IMR-90 (cell line): ENCODE measurements at regions not wholly inside any gene's neighbourhood (a gene's known extent, or its start where the extent isn't known, plus 50 kb on each side); places are given as distances from the start of the nearest gene placed in this dataset.

Experiments
- ATAC-seq: fragments of 200-7000 bp; cut with Tn5 transposase; 2 replicates; pipeline ENCODE4 v1.9.1; 2020; ENCODE audit warnings: low read depth, mild to moderate bottlenecking, moderate library complexity
- BruUV-seq: library from RNA; stranded (reverse); fragments of 400-500 nt; replicated peaks from 2 replicates; lab custom pipeline; 2021; lab: Mats Ljungman, UMichigan
- CTCF ChIA-PET: fragments of 300-600 bp; formaldehyde crosslinking; extraction: SDS; loops from one replicate; lab custom pipeline; 2021; ENCODE audit warnings: antibody characterized with exemption; lab: Yijun Ruan, JAX
- POLR2A ChIA-PET: fragments of 300-600 bp; sonication (Branson Sonifier 250); formaldehyde crosslinking; loops from one replicate; lab custom pipeline; 2022; ENCODE audit warnings: antibody characterized with exemption; ENCODE audit not compliant: unreplicated experiment; lab: Charles Lee
- DNase-seq: peaks from one replicate; pipeline ENCODE4 v3.0.0; 2013
- H2AFZ ChIP-seq: replicated peaks from 2 replicates; pipeline ENCODE3; 2013; ENCODE audit warnings: low read length, mild to moderate bottlenecking; ENCODE audit not compliant: poor library complexity
- H2AK5ac ChIP-seq: 2 replicates; pipeline ENCODE4 v1.6.1; 2013; ENCODE audit warnings: low read depth, low read length, inconsistent platforms
- H2AK9ac ChIP-seq: replicated peaks from 2 replicates; pipeline ENCODE3; 2013; ENCODE audit warnings: mild to moderate bottlenecking, low read depth, low read length, moderate library complexity; ENCODE audit not compliant: poor library complexity
- H2BK120ac ChIP-seq: 2 replicates; pipeline ENCODE4 v1.6.1; 2013; ENCODE audit warnings: low read depth, low read length, inconsistent platforms
- H2BK15ac ChIP-seq: 3 replicates; pipeline ENCODE4 v1.6.1; 2013; ENCODE audit warnings: low read depth, low read length, inconsistent platforms
- H2BK20ac ChIP-seq: 2 replicates; pipeline ENCODE4 v1.6.1; 2013; ENCODE audit warnings: low read depth, mild to moderate bottlenecking, inconsistent platforms, low read length, moderate library complexity
- H2BK5ac ChIP-seq: 2 replicates; pipeline ENCODE4 v1.6.1; 2013; ENCODE audit warnings: mild to moderate bottlenecking, low read depth, low read length, inconsistent platforms; ENCODE audit not compliant: poor library complexity, severe bottlenecking
- H3K14ac ChIP-seq: replicated peaks from 2 replicates; pipeline ENCODE4 v1.6.1; 2013; ENCODE audit warnings: low read depth, low read length, inconsistent platforms
- H3K18ac ChIP-seq: 2 replicates; pipeline ENCODE4 v1.6.1; 2013; ENCODE audit warnings: low read depth, low read length, control low read depth
- H3K23ac ChIP-seq: 2 replicates; pipeline ENCODE4 v1.6.1; 2013; ENCODE audit warnings: low read depth, low read length, inconsistent platforms
- H3K27ac ChIP-seq: 2 replicates; pipeline ENCODE4 v1.5.1; 2013; ENCODE audit warnings: mild to moderate bottlenecking, control low read depth, low read length; ENCODE audit not compliant: insufficient read depth
- H3K27me3 ChIP-seq: 2 replicates; pipeline ENCODE4 v1.6.1; 2013; ENCODE audit warnings: low read length; ENCODE audit not compliant: control insufficient read depth, insufficient read depth
- H3K36me3 ChIP-seq: 2 replicates; pipeline ENCODE4 v1.6.1; 2013; ENCODE audit warnings: low read length, mixed read lengths; ENCODE audit not compliant: control insufficient read depth, insufficient read depth
- H3K4ac ChIP-seq: 2 replicates; pipeline ENCODE4 v1.6.1; 2013; ENCODE audit warnings: low read depth, low read length, inconsistent platforms
- H3K4me1 ChIP-seq: 2 replicates; pipeline ENCODE4 v1.6.1; 2013; ENCODE audit warnings: low read length, mixed read lengths; ENCODE audit not compliant: control insufficient read depth, insufficient read depth
- H3K4me2 ChIP-seq: 2 replicates; pipeline ENCODE4 v1.6.1; 2013; ENCODE audit warnings: low read depth, mild to moderate bottlenecking, control low read depth, low read length, moderate library complexity
- H3K4me3 ChIP-seq: 2 replicates; pipeline ENCODE4 v1.5.1; 2013; ENCODE audit warnings: low read depth, mild to moderate bottlenecking, control low read depth, low read length, moderate library complexity; ENCODE audit not compliant: insufficient read depth
- H3K56ac ChIP-seq: 2 replicates; pipeline ENCODE4 v1.6.1; 2013; ENCODE audit warnings: low read length, inconsistent platforms; ENCODE audit not compliant: insufficient read depth; ENCODE audit errors: extremely low read depth
- H3K79me1 ChIP-seq, 2 experiments: 2 replicates each; pipeline ENCODE4 v1.6.1; 2013; ENCODE audit warnings: low read length in 2 of 2, inconsistent platforms in 1 of 2, low read depth in 1 of 2
- H3K9ac ChIP-seq: 2 replicates; pipeline ENCODE4 v1.6.1; 2013; ENCODE audit warnings: low read depth, low read length, control low read depth
- H3K9me1 ChIP-seq: 2 replicates; pipeline ENCODE4 v1.6.1; 2013; ENCODE audit warnings: low read length, inconsistent platforms; ENCODE audit not compliant: insufficient read depth
- H3K9me3 ChIP-seq: 2 replicates; pipeline ENCODE4 v1.6.1; 2013; ENCODE audit warnings: low read length; ENCODE audit not compliant: control insufficient read depth, insufficient read depth
- H4K20me1 ChIP-seq: 2 replicates; pipeline ENCODE4 v1.6.1; 2013; ENCODE audit warnings: low read length, inconsistent platforms; ENCODE audit not compliant: insufficient read depth
- H4K5ac ChIP-seq: 2 replicates; pipeline ENCODE4 v1.6.1; 2013; ENCODE audit warnings: mild to moderate bottlenecking, low read depth, low read length, control low read depth
- H4K8ac ChIP-seq, 2 experiments: 2 replicates each; pipeline ENCODE4 v1.6.1; 2013; ENCODE audit warnings: low read depth in 2 of 2, low read length in 2 of 2, control low read depth in 1 of 2, inconsistent platforms in 1 of 2
- H4K91ac ChIP-seq: 2 replicates; pipeline ENCODE4 v1.6.1; 2013; ENCODE audit warnings: low read depth, low read length, inconsistent platforms; ENCODE audit not compliant: insufficient read depth
- CEBPB ChIP-seq: IDR thresholded peaks from 2 replicates; pipeline ENCODE4 v1.6.1; 2012; ENCODE audit warnings: low read depth, low read length, improper control_type of control experiment
- FOS ChIP-seq: fragments of 150-350 bp; IDR thresholded peaks from 2 replicates; pipeline ENCODE4 v1.6.1; 2016; ENCODE audit warnings: low read depth, low read length
- RCOR1 ChIP-seq: IDR thresholded peaks from 2 replicates; pipeline ENCODE4 v1.6.1; 2012; ENCODE audit warnings: mild to moderate bottlenecking, low read length, improper control_type of control experiment; ENCODE audit not compliant: insufficient replicate concordance
- RFX5 ChIP-seq: IDR thresholded peaks from 2 replicates; pipeline ENCODE4 v1.8.0; 2012; ENCODE audit warnings: low read depth, mild to moderate bottlenecking, low read length, moderate library complexity
- WGBS, 2 experiments: methylation state at CpG; one replicate each; pipeline versions ENCODE4 v1.1.5 to v1.1.7; 2013; ENCODE audit warnings: missing lambda C conversion rate in 2 of 2; ENCODE audit not compliant: insufficient read length in 1 of 2; ENCODE audit errors: extremely low coverage in 2 of 2; 5-methylcytosine and 5-hydroxymethylcytosine counted together
- dilution Hi-C: fragments of 300-500 bp; cut with HindIII; formaldehyde crosslinking; loops from one replicate; pipeline ENCODE4 v1.14.3; 2018; ENCODE audit warnings: low sequenced_read_pairs; ENCODE audit not compliant: unreplicated experiment
- in situ Hi-C: fragments of 300-500 bp; cut with MboI; formaldehyde crosslinking; loops from 3 replicates; pipeline ENCODE4 v1.14.3; 2019; ENCODE audit warnings: low sequenced_read_pairs, inconsistent platforms, mixed read lengths
- intact Hi-C: fragments of 100-400 bp; cut with micrococcal nuclease; formaldehyde crosslinking; loops from 2 replicates; pipeline ENCODE4 v1.10.0; 2022

GRCh38 chr10:110430340-110431273, 67.1 kb upstream of the DUSP5 start:
- TF ChIP-seq RCOR1: no peak
- TF ChIP-seq FOS: no peak
- no peak for TF ChIP-seq RFX5
- TF ChIP-seq CEBPB: 0 out of 2 replicates have a peak, but pooled peaks have one; percentile 4
- Histone ChIP-seq H4K5ac (no peak overlapping the region), H4K91ac (no peak overlapping the region), H2BK15ac (peak overlapping the region; percentile 29; the same call in 1 of the 3 replicates), H3K23ac (no peak overlapping the region; the same call in 1 of the 2 replicates), H3K4me1 (peaks cover 11% of the 10 kb centered on the region), H2AK9ac (no peak overlapping the region), H2BK120ac (peak overlapping the region; percentile 37; the same call in 1 of the 2 replicates), H3K79me1 (no peaks in the 10 kb centered on the region), H3K9ac (no peak overlapping the region), H3K9me1 (peaks cover 16% of the 10 kb centered on the region), H3K56ac (no peak overlapping the region), H4K20me1 (no peaks in the 10 kb centered on the region), H2BK20ac (no peak overlapping the region; the same call in 1 of the 2 replicates), H3K27me3 (no peaks in the 10 kb centered on the region), H3K9me3 (no peaks in the 10 kb centered on the region), H2BK5ac (no peak overlapping the region), H2AFZ (peak overlapping the region; percentile 7), H3K18ac (no peak overlapping the region), H2AK5ac (no peak overlapping the region; the same call in none of the 2 replicates), H3K14ac (peak overlapping the region; percentile 57), H3K4ac (peak overlapping the region; percentile 57; the same call in 1 of the 2 replicates), H4K8ac (0 out of 4 replicates have a peak overlapping the region, but pooled peaks of 1 of the 2 experiments have one; percentile 33), H3K4me2 (no peak overlapping the region), H3K4me3 (no peak overlapping the region), H3K36me3 (no peaks in the 10 kb centered on the region), H3K27ac (no peak overlapping the region)
- no peak for DNase-seq
- ATAC-seq: no peak
- in situ Hi-C loops (no loop called here), intact Hi-C loops (no loop called here), dilution Hi-C loops (no loop called here)
- CTCF ChIA-PET: no interaction called here
- WGBS, 2 experiments: 96% methylated on average over 4 of the region's 13 CpGs; no CpG with 5 or more reads in 1 of the 2 experiments
- BruUV-seq: no TSS peak
- POLR2A ChIA-PET: no interaction called here
